DMS 273 treated with DMSO at 0.1 percent for 48 hours (cell line): ENCODE measurements at regions not wholly inside any gene's neighbourhood (a gene's known extent, or its start where the extent isn't known, plus 50 kb on each side); places are given as distances from the start of the nearest gene placed in this dataset.
"Not testable (repeated sequence)": the region's sequence is repeated elsewhere in the genome, so short reads cannot be mapped to it uniquely, and the experiment has no call there.

ENCODE experiments used
- DNase-seq: peaks from one replicate; lab custom pipeline; 2025; lab: John Stamatoyannopoulos, UW

- DNase-seq, result no peak
Measured at GRCh38 chr4:123218981-123219380, 177.6 kb upstream of the SPRY1 start.

- DNase-seq, result no peak
Measured at GRCh38 chr4:123229286-123229685, 167.3 kb upstream of the SPRY1 start.

- no peak for DNase-seq
Measured at GRCh38 chr4:123230061-123230460, 166.5 kb upstream of the SPRY1 start.

GRCh38 chr4:123232439-123232838, 164.2 kb upstream of the SPRY1 start:
- DNase-seq, result no peak

- DNase-seq, result peak; percentile 8
Measured at GRCh38 chr4:123233136-123233768, 163.3 kb upstream of the SPRY1 start.

GRCh38 chr4:123234955-123235354, 161.6 kb upstream of the SPRY1 start:
- no peak for DNase-seq

- DNase-seq, result no peak
Measured at GRCh38 chr4:123235431-123235830, 161.2 kb upstream of the SPRY1 start.

GRCh38 chr4:123236606-123237005, 160.0 kb upstream of the SPRY1 start:
- peak; percentile 84 for DNase-seq

GRCh38 chr4:123240286-123240685, 156.3 kb upstream of the SPRY1 start:
- DNase-seq, result not testable (repeated sequence)

GRCh38 chr4:123243220-123243619, 153.4 kb upstream of the SPRY1 start:
- DNase-seq, result not testable (repeated sequence)

- no peak for DNase-seq
Measured at GRCh38 chr4:123244137-123244536, 152.5 kb upstream of the SPRY1 start.

GRCh38 chr4:123246085-123246484, 150.5 kb upstream of the SPRY1 start:
- DNase-seq, result no peak

GRCh38 chr4:123248085-123248659, 148.4 kb upstream of the SPRY1 start:
- DNase-seq, result no peak

GRCh38 chr4:123249821-123250220, 146.8 kb upstream of the SPRY1 start:
- no peak for DNase-seq

GRCh38 chr4:123250843-123251242, 145.8 kb upstream of the SPRY1 start:
- no peak for DNase-seq

GRCh38 chr4:123255971-123256370, 140.6 kb upstream of the SPRY1 start:
- no peak for DNase-seq

- no peak for DNase-seq
Measured at GRCh38 chr4:123256901-123257300, 139.7 kb upstream of the SPRY1 start.

GRCh38 chr4:123257591-123257990, 139.0 kb upstream of the SPRY1 start:
- no peak for DNase-seq

- no peak for DNase-seq
Measured at GRCh38 chr4:123259676-123260646, 136.6 kb upstream of the SPRY1 start.

GRCh38 chr4:123260653-123261052, 135.9 kb upstream of the SPRY1 start:
- no peak for DNase-seq

- no peak for DNase-seq
Measured at GRCh38 chr4:123262080-123262479, 134.5 kb upstream of the SPRY1 start.

- no peak for DNase-seq
Measured at GRCh38 chr4:123265443-123265842, 131.2 kb upstream of the SPRY1 start.

- DNase-seq, result no peak
Measured at GRCh38 chr4:123266221-123266620, 130.4 kb upstream of the SPRY1 start.
